GM21723 (cell line): ENCODE measurements at regions not wholly inside any gene's neighbourhood (a gene's known extent, or its start where the extent isn't known, plus 50 kb on each side); places are given as distances from the start of the nearest gene placed in this dataset.
"Not testable (repeated sequence)": the region's sequence is repeated elsewhere in the genome, so short reads cannot be mapped to it uniquely, and the experiment has no call there.

Source experiments
- ATAC-seq: cut with Tn5 transposase; IDR thresholded peaks from one replicate; pipeline ENCODE4 v1.9.1; 2021; ENCODE audit warnings: mild to moderate bottlenecking, moderate library complexity; ENCODE audit not compliant: unreplicated experiment

GRCh38 chr10:65054701-65055100 lies 1533.5 kb downstream of the REEP3 start:
- ATAC-seq = not testable (repeated sequence)

GRCh38 chr10:65065278-65065677 lies 1544.1 kb downstream of the REEP3 start:
- ATAC-seq = no peak

- no peak for ATAC-seq
Measured at GRCh38 chr10:65083222-65083621, 1562.0 kb downstream of the REEP3 start.

GRCh38 chr10:65090991-65091390 lies 1569.8 kb downstream of the REEP3 start:
- no peak for ATAC-seq

GRCh38 chr10:65100146-65100545 lies 1578.9 kb downstream of the REEP3 start:
- ATAC-seq = no peak

GRCh38 chr10:65100881-65101280 lies 1579.7 kb downstream of the REEP3 start:
- ATAC-seq = not testable (repeated sequence)

GRCh38 chr10:65110009-65110408 lies 1588.8 kb downstream of the REEP3 start:
- no peak for ATAC-seq

- not testable (repeated sequence) for ATAC-seq
Measured at GRCh38 chr10:65111059-65111458, 1589.9 kb downstream of the REEP3 start.

GRCh38 chr10:65112573-65112972 lies 1591.4 kb downstream of the REEP3 start:
- no peak for ATAC-seq

GRCh38 chr10:65123120-65123519 lies 1601.9 kb downstream of the REEP3 start:
- ATAC-seq = no peak

GRCh38 chr10:65125212-65125611 lies 1604.0 kb downstream of the REEP3 start:
- no peak for ATAC-seq

GRCh38 chr10:65126288-65126687 lies 1605.1 kb downstream of the REEP3 start:
- no peak for ATAC-seq

GRCh38 chr10:65128277-65128676 lies 1607.1 kb downstream of the REEP3 start:
- ATAC-seq = no peak

- no peak for ATAC-seq
Measured at GRCh38 chr10:65130162-65130758, 1609.1 kb downstream of the REEP3 start.

- ATAC-seq = no peak
Measured at GRCh38 chr10:65133652-65134051, 1612.5 kb downstream of the REEP3 start.

- ATAC-seq = no peak
Measured at GRCh38 chr10:65135508-65135907, 1614.3 kb downstream of the REEP3 start.

- ATAC-seq = no peak
Measured at GRCh38 chr10:65142641-65143435, 1621.6 kb downstream of the REEP3 start.

GRCh38 chr10:65143723-65144122 lies 1622.5 kb downstream of the REEP3 start:
- ATAC-seq = no peak

GRCh38 chr10:65149878-65150277 lies 1628.7 kb downstream of the REEP3 start:
- no peak for ATAC-seq

- no peak for ATAC-seq
Measured at GRCh38 chr10:65166272-65166671, 1645.1 kb downstream of the REEP3 start.

- no peak for ATAC-seq
Measured at GRCh38 chr10:65172249-65172648, 1651.0 kb downstream of the REEP3 start.

GRCh38 chr10:65176994-65177393 lies 1655.8 kb downstream of the REEP3 start:
- ATAC-seq = no peak
